ENCODE measurements at regions not wholly inside any gene's neighbourhood (a gene's known extent, or its start where the extent isn't known, plus 50 kb on each side); places are given as distances from the start of the nearest gene placed in this dataset.

- TF ChIP-seq, protein P1, sequence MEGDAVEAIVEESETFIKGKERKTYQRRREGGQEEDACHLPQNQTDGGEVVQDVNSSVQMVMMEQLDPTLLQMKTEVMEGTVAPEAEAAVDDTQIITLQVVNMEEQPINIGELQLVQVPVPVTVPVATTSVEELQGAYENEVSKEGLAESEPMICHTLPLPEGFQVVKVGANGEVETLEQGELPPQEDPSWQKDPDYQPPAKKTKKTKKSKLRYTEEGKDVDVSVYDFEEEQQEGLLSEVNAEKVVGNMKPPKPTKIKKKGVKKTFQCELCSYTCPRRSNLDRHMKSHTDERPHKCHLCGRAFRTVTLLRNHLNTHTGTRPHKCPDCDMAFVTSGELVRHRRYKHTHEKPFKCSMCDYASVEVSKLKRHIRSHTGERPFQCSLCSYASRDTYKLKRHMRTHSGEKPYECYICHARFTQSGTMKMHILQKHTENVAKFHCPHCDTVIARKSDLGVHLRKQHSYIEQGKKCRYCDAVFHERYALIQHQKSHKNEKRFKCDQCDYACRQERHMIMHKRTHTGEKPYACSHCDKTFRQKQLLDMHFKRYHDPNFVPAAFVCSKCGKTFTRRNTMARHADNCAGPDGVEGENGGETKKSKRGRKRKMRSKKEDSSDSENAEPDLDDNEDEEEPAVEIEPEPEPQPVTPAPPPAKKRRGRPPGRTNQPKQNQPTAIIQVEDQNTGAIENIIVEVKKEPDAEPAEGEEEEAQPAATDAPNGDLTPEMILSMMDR (IDR thresholded peaks at IDR 0.05), result no peak
- no peak for TF ChIP-seq POLR2A (IDR thresholded peaks at IDR 0.05)
- no peak for TF ChIP-seq POLR2AphosphoS5 (IDR thresholded peaks at IDR 0.05)
These were observed 185.3 kb downstream of the ANKRD30B start for GRCh38 chr18:14933049-14933851.

Data from breast epithelium (tissue), 3 donors.